PC-9 (cell line): ENCODE measurements at regions not wholly inside any gene's neighbourhood (a gene's known extent, or its start where the extent isn't known, plus 50 kb on each side); places are given as distances from the start of the nearest gene placed in this dataset.

Experiments used
- EZH2 ChIP-seq: fragments of 200-600 bp; sonication (generic); IDR thresholded peaks from 2 replicates; pipeline ENCODE4 v1.8.0; 2017; ENCODE audit warnings: antibody characterized with exemption, low read depth
- TF ChIP-seq, protein P1 (sequence below): fragments of 200-600 bp; sonication (generic); conservative IDR thresholded peaks from 2 replicates; pipeline ENCODE4 v1.6.1; 2017; ENCODE audit warnings: mixed run types, antibody characterized with exemption, mild to moderate bottlenecking, moderate library complexity

DNA sequence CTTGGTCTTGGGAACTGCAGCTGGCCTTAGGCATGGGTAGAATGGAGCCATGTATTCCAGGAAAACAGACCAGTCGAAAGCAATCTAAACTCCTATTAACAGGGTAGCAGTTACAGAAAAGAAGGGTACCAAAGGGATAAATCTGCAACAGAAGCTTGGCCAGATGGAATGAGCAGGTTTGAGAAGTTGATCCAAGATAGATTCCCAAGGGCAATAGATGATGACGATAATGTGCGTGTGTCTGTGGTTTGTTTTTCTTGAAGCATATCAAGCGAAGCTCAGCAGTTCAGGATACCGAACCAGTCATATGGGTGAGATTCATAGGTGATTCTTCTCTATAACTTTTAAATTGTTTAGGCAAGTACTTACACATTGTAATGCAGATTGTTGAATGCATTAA is 203.8 kb upstream of the SEMA6D start:
- TF ChIP-seq, protein P1, sequence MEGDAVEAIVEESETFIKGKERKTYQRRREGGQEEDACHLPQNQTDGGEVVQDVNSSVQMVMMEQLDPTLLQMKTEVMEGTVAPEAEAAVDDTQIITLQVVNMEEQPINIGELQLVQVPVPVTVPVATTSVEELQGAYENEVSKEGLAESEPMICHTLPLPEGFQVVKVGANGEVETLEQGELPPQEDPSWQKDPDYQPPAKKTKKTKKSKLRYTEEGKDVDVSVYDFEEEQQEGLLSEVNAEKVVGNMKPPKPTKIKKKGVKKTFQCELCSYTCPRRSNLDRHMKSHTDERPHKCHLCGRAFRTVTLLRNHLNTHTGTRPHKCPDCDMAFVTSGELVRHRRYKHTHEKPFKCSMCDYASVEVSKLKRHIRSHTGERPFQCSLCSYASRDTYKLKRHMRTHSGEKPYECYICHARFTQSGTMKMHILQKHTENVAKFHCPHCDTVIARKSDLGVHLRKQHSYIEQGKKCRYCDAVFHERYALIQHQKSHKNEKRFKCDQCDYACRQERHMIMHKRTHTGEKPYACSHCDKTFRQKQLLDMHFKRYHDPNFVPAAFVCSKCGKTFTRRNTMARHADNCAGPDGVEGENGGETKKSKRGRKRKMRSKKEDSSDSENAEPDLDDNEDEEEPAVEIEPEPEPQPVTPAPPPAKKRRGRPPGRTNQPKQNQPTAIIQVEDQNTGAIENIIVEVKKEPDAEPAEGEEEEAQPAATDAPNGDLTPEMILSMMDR = no peak
- TF ChIP-seq EZH2 = no peak
